OCI-LY3 (cell line): ENCODE measurements at regions not wholly inside any gene's neighbourhood (a gene's known extent, or its start where the extent isn't known, plus 50 kb on each side); places are given as distances from the start of the nearest gene placed in this dataset.

Experiments used
- H2AFZ ChIP-seq: fragments of 200-600, 300-600 bp; shearing (Covaris generic); 2 replicates; pipeline ENCODE4 v1.6.0; 2014; ENCODE audit warnings: antibody characterized with exemption, low read depth, low read length
- H3K27ac ChIP-seq: fragments of 200-600, 300-600 bp; sonication (generic); 2 replicates; pipeline ENCODE4 v1.5.1; 2014; ENCODE audit warnings: mild to moderate bottlenecking, low read length, moderate library complexity, mixed read lengths
- H3K27me3 ChIP-seq: fragments of 200-600, 300-600 bp; sonication (generic); 2 replicates; pipeline ENCODE4 v1.6.1; 2014; ENCODE audit warnings: low read depth, low read length, mixed read lengths
- H3K36me3 ChIP-seq: fragments of 200-600, 300-600 bp; sonication (generic); replicated peaks from 2 replicates; pipeline ENCODE3; 2014; ENCODE audit warnings: low read depth, low read length, mixed read lengths
- H3K4me1 ChIP-seq: fragments of 300-600, 200-600 bp; sonication (generic); 2 replicates; pipeline ENCODE4 v1.6.1; 2014; ENCODE audit warnings: low read length, mixed read lengths
- H3K4me2 ChIP-seq: fragments of 200-600, 300-600 bp; sonication (generic); 2 replicates; pipeline ENCODE4 v1.6.1; 2014; ENCODE audit warnings: low read length, mixed read lengths
- H3K4me3 ChIP-seq: fragments of 300-600, 200-600 bp; sonication (generic); 2 replicates; pipeline ENCODE4 v1.5.1; 2014; ENCODE audit warnings: antibody characterized with exemption, mild to moderate bottlenecking, low read length, moderate library complexity
- H3K79me2 ChIP-seq: fragments of 300-600, 200-600 bp; shearing (Covaris generic); 2 replicates; pipeline ENCODE4 v1.6.1; 2014; ENCODE audit warnings: mild to moderate bottlenecking, low read length, mixed read lengths
- H3K9ac ChIP-seq: fragments of 300-600, 200-600 bp; shearing (Covaris generic); 2 replicates; pipeline ENCODE4 v1.6.0; 2014; ENCODE audit warnings: mild to moderate bottlenecking, low read length, moderate library complexity
- H3K9me3 ChIP-seq: fragments of 200-600, 300-600 bp; shearing (Covaris generic); 2 replicates; pipeline ENCODE4 v1.6.1; 2014; ENCODE audit warnings: low read length, mixed read lengths; ENCODE audit not compliant: insufficient read depth
- H4K20me1 ChIP-seq: fragments of 200-600, 300-600 bp; sonication (generic); 2 replicates; pipeline ENCODE4 v1.6.1; 2016; ENCODE audit warnings: low read length, mixed read lengths; ENCODE audit not compliant: insufficient read depth
- CTCF ChIP-seq: fragments of 200-600, 300-600 bp; sonication (generic); IDR thresholded peaks from 2 replicates; pipeline ENCODE4 v1.5.1; 2014; ENCODE audit warnings: antibody characterized with exemption, low read length, low read depth
- EZH2phosphoT487 ChIP-seq: fragments of 200-600 bp; shearing (Covaris generic); IDR thresholded peaks from 2 replicates; pipeline ENCODE4 v1.6.1; 2018; ENCODE audit warnings: antibody characterized with exemption, mixed run types, low read depth

GRCh38 chr3:194931347-194931746 is 245.7 kb downstream of the FAM43A start:
- Histone ChIP-seq H3K27ac (no peak overlapping the region), H3K4me2 (no peak overlapping the region), H3K36me3 (no peaks in the 10 kb centered on the region), H3K9me3 (no peaks in the 10 kb centered on the region), H3K79me2 (no peaks in the 10 kb centered on the region), H3K27me3 (0 out of 2 replicates have a peak, but pooled peaks cover 6% of the 10 kb centered on the region), H3K9ac (no peak overlapping the region), H3K4me3 (no peak overlapping the region), H3K4me1 (peaks cover 9% of the 10 kb centered on the region), H2AFZ (no peak overlapping the region), H4K20me1 (no peaks in the 10 kb centered on the region)
- no peak for TF ChIP-seq EZH2phosphoT487
- no peak for TF ChIP-seq CTCF

- no peak overlapping the region for H3K4me2 ChIP-seq
- H3K36me3 ChIP-seq: no peaks in the 10 kb centered on the region
- H3K9ac ChIP-seq: no peak overlapping the region
- no peak overlapping the region for H3K27ac ChIP-seq
- no peaks in the 10 kb centered on the region for H4K20me1 ChIP-seq
- H2AFZ ChIP-seq: no peak overlapping the region
- no peaks in the 10 kb centered on the region for H3K9me3 ChIP-seq
- no peak overlapping the region for H3K4me3 ChIP-seq
- H3K79me2 ChIP-seq: no peaks in the 10 kb centered on the region
- H3K27me3 ChIP-seq: 0 out of 2 replicates have a peak, but pooled peaks cover 6% of the 10 kb centered on the region
- peaks cover 8% of the 10 kb centered on the region for H3K4me1 ChIP-seq
- no peak for TF ChIP-seq CTCF
- TF ChIP-seq EZH2phosphoT487: no peak
Observed at GRCh38 chr3:194931865-194932264, 246.2 kb downstream of the FAM43A start.

- TF ChIP-seq EZH2phosphoT487 (no peak), CTCF (no peak)
- Histone ChIP-seq H3K4me1 (peaks cover 8% of the 10 kb centered on the region), H3K4me3 (no peak overlapping the region), H3K36me3 (no peaks in the 10 kb centered on the region), H4K20me1 (no peaks in the 10 kb centered on the region), H3K9ac (no peak overlapping the region), H3K4me2 (no peak overlapping the region), H2AFZ (no peak overlapping the region), H3K27ac (no peak overlapping the region), H3K9me3 (no peaks in the 10 kb centered on the region), H3K27me3 (0 out of 2 replicates have a peak, but pooled peaks cover 6% of the 10 kb centered on the region), H3K79me2 (no peaks in the 10 kb centered on the region)
Observed at GRCh38 chr3:194933465-194933864, 247.8 kb downstream of the FAM43A start.

GRCh38 chr3:194935061-194935460 is 249.4 kb downstream of the FAM43A start:
- H3K9me3 ChIP-seq: no peaks in the 10 kb centered on the region
- no peak overlapping the region for H3K27ac ChIP-seq
- no peaks in the 10 kb centered on the region for H3K4me1 ChIP-seq
- H2AFZ ChIP-seq: no peak overlapping the region
- TF ChIP-seq EZH2phosphoT487 (no peak), CTCF (no peak)
- H3K4me2 ChIP-seq: no peak overlapping the region
- H3K4me3 ChIP-seq: no peak overlapping the region
- H3K79me2 ChIP-seq: no peaks in the 10 kb centered on the region
- H3K27me3 ChIP-seq: 0 out of 2 replicates have a peak, but pooled peaks cover 6% of the 10 kb centered on the region
- H3K9ac ChIP-seq: no peak overlapping the region
- no peaks in the 10 kb centered on the region for H3K36me3 ChIP-seq
- no peaks in the 10 kb centered on the region for H4K20me1 ChIP-seq
